ENCODE measurements at regions not wholly inside any gene's neighbourhood (a gene's known extent, or its start where the extent isn't known, plus 50 kb on each side); places are given as distances from the start of the nearest gene placed in this dataset.

DNA sequence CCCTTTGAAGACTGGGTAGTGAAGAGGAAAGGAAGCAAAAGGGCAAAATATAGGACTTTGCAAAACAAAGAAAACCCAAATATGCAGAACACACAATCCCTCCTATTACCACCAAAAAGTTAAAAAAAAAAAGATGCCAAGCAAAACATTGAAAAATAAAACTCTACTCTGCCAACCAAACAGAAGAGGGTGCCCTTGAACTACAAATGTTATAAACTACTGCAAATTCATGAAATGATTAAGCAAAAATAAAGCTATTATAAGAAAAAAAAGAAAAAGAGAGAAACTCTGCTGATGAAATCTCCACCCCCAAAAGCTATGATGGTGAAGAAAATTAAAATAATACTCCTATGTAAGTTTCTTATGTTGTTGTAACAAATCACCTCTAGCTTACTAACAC is 168.5 kb upstream of the STK26 start:
- TF ChIP-seq MAFK (IDR thresholded peaks at IDR 0.05; ENCODE audit: partially characterized antibody) (no peak), ELK1 (IDR thresholded peaks at IDR 0.05; ENCODE audit: low read depth, low read length) (no peak), CTCF (IDR thresholded peaks at IDR 0.05) (peak; percentile 30; the same call in 2 of the 3 replicates), JUN (IDR thresholded peaks at IDR 0.05) (no peak)

All from A549 (cell line).